Fibroblast of lung (primary cell): ENCODE measurements at regions not wholly inside any gene's neighbourhood (a gene's known extent, or its start where the extent isn't known, plus 50 kb on each side); places are given as distances from the start of the nearest gene placed in this dataset.

Experiments
- EZH2 ChIP-seq: IDR thresholded peaks from 2 replicates; pipeline ENCODE4 v1.5.1; 2012; ENCODE audit warnings: low read length, control low read depth, mild to moderate bottlenecking; ENCODE audit errors: missing control alignments
- TF ChIP-seq, protein P1 (sequence below), 2 donors: IDR thresholded peaks in 1 of 2; conservative IDR thresholded peaks in 1 of 2; 1 replicate in 1 of 2; 2 replicates in 1 of 2; pipeline ENCODE4 v1.5.1; 2011 to 2012; ENCODE audit warnings: low read length in 2 of 2, control low read depth in 1 of 2, inconsistent platforms in 1 of 2, low read depth in 1 of 2, mild to moderate bottlenecking in 1 of 2

DNA sequence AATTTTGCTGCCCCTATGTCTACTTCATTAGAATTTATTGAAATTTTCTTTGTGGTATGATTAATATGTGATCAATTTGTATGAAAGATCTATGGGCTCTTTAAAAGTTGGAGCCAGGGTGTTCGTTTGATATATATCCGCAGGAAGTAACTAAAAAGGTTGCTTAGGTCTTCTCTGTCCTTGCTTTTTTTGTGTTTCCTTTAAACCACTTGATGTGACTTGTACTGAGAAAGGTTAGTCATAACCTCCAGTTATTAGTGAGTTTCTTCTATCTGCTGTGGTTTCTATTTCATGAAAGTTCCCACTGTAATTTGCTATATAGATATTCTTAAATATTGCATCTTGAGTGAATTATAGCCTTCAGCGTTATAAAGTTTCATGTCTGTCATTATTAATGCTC is 585.3 kb upstream of the ARID1B start:
- TF ChIP-seq, protein P1, sequence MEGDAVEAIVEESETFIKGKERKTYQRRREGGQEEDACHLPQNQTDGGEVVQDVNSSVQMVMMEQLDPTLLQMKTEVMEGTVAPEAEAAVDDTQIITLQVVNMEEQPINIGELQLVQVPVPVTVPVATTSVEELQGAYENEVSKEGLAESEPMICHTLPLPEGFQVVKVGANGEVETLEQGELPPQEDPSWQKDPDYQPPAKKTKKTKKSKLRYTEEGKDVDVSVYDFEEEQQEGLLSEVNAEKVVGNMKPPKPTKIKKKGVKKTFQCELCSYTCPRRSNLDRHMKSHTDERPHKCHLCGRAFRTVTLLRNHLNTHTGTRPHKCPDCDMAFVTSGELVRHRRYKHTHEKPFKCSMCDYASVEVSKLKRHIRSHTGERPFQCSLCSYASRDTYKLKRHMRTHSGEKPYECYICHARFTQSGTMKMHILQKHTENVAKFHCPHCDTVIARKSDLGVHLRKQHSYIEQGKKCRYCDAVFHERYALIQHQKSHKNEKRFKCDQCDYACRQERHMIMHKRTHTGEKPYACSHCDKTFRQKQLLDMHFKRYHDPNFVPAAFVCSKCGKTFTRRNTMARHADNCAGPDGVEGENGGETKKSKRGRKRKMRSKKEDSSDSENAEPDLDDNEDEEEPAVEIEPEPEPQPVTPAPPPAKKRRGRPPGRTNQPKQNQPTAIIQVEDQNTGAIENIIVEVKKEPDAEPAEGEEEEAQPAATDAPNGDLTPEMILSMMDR (conservative IDR thresholded peaks at IDR 0.05 in 1 of 2, IDR thresholded peaks at IDR 0.05 in 1 of 2; ENCODE audit: low read depth in 1 of 2, low read length in 2 of 2) = no peak
- no peak for TF ChIP-seq EZH2
